Panc1 (cell line): ENCODE measurements at regions not wholly inside any gene's neighbourhood (a gene's known extent, or its start where the extent isn't known, plus 50 kb on each side); places are given as distances from the start of the nearest gene placed in this dataset.
"Not testable (repeated sequence)": the region's sequence is repeated elsewhere in the genome, so short reads cannot be mapped to it uniquely, and the experiment has no call there.

Source experiments
- POLR2AphosphoS5 ChIP-seq: IDR thresholded peaks from 2 replicates; pipeline ENCODE4 v1.6.1; 2012; ENCODE audit warnings: mild to moderate bottlenecking, low read depth, low read length, moderate library complexity
- SIN3A ChIP-seq: IDR thresholded peaks from 2 replicates; pipeline ENCODE4 v1.6.1; 2012; ENCODE audit warnings: low read depth, mild to moderate bottlenecking, low read length, moderate library complexity, borderline replicate concordance; ENCODE audit not compliant: insufficient read depth
- TCF7L2 ChIP-seq: IDR thresholded peaks from 2 replicates; pipeline ENCODE4 v1.6.1; 2011; ENCODE audit warnings: mild to moderate bottlenecking, low read depth, low read length, inconsistent platforms
- TF ChIP-seq, protein P1 (sequence below): fragments of 450-650 bp; IDR thresholded peaks from 2 replicates; pipeline ENCODE4 v1.5.1; 2017; ENCODE audit warnings: mild to moderate bottlenecking
- TF ChIP-seq, protein P2 (sequence below), 2 experiments: IDR thresholded peaks; 2 replicates each; pipeline ENCODE4 v1.6.1; 2011 to 2012; ENCODE audit warnings: low read depth in 2 of 2, control low read depth in 1 of 2, low read length in 1 of 2, mild to moderate bottlenecking in 1 of 2, moderate library complexity in 1 of 2; ENCODE audit not compliant: insufficient read depth in 1 of 2

DNA sequence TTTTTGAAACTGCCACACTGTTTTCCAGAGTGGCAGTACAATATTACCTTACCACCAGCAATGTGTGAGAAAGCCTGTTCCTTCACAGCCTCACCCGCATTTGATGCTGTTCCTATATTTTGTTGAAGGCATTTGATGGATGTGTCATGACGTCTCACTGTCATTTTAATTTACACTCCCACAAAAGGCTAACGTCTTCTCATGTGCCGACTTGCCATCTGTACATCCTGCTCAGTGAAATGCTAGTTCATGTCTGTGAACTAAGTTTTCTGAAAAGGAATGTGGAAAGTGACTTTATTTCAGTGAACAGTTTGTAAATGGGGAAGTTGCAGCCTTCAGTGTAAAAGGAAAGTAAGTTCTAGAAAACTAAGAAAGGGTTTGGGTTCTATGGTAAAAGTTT is 131.6 kb downstream of the KCNJ12 start:
- TF ChIP-seq, protein P1, sequence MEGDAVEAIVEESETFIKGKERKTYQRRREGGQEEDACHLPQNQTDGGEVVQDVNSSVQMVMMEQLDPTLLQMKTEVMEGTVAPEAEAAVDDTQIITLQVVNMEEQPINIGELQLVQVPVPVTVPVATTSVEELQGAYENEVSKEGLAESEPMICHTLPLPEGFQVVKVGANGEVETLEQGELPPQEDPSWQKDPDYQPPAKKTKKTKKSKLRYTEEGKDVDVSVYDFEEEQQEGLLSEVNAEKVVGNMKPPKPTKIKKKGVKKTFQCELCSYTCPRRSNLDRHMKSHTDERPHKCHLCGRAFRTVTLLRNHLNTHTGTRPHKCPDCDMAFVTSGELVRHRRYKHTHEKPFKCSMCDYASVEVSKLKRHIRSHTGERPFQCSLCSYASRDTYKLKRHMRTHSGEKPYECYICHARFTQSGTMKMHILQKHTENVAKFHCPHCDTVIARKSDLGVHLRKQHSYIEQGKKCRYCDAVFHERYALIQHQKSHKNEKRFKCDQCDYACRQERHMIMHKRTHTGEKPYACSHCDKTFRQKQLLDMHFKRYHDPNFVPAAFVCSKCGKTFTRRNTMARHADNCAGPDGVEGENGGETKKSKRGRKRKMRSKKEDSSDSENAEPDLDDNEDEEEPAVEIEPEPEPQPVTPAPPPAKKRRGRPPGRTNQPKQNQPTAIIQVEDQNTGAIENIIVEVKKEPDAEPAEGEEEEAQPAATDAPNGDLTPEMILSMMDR, result not testable (repeated sequence)
- TF ChIP-seq, protein P2, sequence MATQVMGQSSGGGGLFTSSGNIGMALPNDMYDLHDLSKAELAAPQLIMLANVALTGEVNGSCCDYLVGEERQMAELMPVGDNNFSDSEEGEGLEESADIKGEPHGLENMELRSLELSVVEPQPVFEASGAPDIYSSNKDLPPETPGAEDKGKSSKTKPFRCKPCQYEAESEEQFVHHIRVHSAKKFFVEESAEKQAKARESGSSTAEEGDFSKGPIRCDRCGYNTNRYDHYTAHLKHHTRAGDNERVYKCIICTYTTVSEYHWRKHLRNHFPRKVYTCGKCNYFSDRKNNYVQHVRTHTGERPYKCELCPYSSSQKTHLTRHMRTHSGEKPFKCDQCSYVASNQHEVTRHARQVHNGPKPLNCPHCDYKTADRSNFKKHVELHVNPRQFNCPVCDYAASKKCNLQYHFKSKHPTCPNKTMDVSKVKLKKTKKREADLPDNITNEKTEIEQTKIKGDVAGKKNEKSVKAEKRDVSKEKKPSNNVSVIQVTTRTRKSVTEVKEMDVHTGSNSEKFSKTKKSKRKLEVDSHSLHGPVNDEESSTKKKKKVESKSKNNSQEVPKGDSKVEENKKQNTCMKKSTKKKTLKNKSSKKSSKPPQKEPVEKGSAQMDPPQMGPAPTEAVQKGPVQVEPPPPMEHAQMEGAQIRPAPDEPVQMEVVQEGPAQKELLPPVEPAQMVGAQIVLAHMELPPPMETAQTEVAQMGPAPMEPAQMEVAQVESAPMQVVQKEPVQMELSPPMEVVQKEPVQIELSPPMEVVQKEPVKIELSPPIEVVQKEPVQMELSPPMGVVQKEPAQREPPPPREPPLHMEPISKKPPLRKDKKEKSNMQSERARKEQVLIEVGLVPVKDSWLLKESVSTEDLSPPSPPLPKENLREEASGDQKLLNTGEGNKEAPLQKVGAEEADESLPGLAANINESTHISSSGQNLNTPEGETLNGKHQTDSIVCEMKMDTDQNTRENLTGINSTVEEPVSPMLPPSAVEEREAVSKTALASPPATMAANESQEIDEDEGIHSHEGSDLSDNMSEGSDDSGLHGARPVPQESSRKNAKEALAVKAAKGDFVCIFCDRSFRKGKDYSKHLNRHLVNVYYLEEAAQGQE (IDR thresholded peaks at IDR 0.05; ENCODE audit: insufficient read depth in 1 of 2, low read depth in 2 of 2, low read length in 1 of 2), result not testable (repeated sequence)
- TF ChIP-seq POLR2AphosphoS5, TCF7L2, SIN3A: not testable (repeated sequence)
